Lung (tissue), 11 donors: ENCODE measurements at regions not wholly inside any gene's neighbourhood (a gene's known extent, or its start where the extent isn't known, plus 50 kb on each side); places are given as distances from the start of the nearest gene placed in this dataset.

Source experiments
- ATAC-seq: fragments of 200-7000 bp; cut with Tn5 transposase; one replicate; pipeline ENCODE4 v1.9.1; 2020; ENCODE audit warnings: moderate number of reproducible peaks; ENCODE audit not compliant: insufficient read depth, low FRiP score
- DNase-seq, 3 donors: peaks; one replicate each; pipeline ENCODE4 v3.0.0-alpha.2; 2013 to 2017
- H3K27ac ChIP-seq, 2 donors: one replicate each; pipeline ENCODE4 v1.5.1; 2013; ENCODE audit warnings: mild to moderate bottlenecking in 2 of 2, moderate library complexity in 2 of 2, control low read depth in 1 of 2, inconsistent platforms in 1 of 2, low read depth in 1 of 2, low read length in 1 of 2
- H3K27me3 ChIP-seq, 3 donors: one replicate each; pipeline ENCODE4 v1.5.1; 2013; ENCODE audit warnings: low read length in 2 of 3; ENCODE audit not compliant: control insufficient read depth in 3 of 3, insufficient read depth in 3 of 3
- H3K36me3 ChIP-seq, 4 donors: one replicate each; pipeline ENCODE4 v1.5.1; 2013; ENCODE audit warnings: low read length in 4 of 4, mild to moderate bottlenecking in 1 of 4, moderate library complexity in 1 of 4; ENCODE audit not compliant: control insufficient read depth in 4 of 4, insufficient read depth in 4 of 4
- H3K4me1 ChIP-seq, 5 donors: one replicate each; pipeline ENCODE4 v1.5.1; 2013; ENCODE audit warnings: low read length in 5 of 5, mild to moderate bottlenecking in 2 of 5, moderate library complexity in 1 of 5; ENCODE audit not compliant: control insufficient read depth in 5 of 5, insufficient read depth in 5 of 5
- H3K4me3 ChIP-seq: one replicate; pipeline ENCODE4 v1.5.1; 2013; ENCODE audit warnings: mild to moderate bottlenecking, control low read depth, moderate library complexity
- H3K9ac ChIP-seq, 2 donors: one replicate each; pipeline ENCODE4 v1.5.1; 2013; ENCODE audit warnings: low read length in 2 of 2, control low read depth in 1 of 2; ENCODE audit not compliant: insufficient read depth in 1 of 2
- H3K9me3 ChIP-seq, 4 donors: one replicate each; pipeline ENCODE4 v1.5.1; 2013; ENCODE audit warnings: low read length in 3 of 4, mild to moderate bottlenecking in 1 of 4, moderate library complexity in 1 of 4; ENCODE audit not compliant: control insufficient read depth in 4 of 4, insufficient read depth in 3 of 4
- CTCF ChIP-seq: IDR thresholded peaks from 2 replicates; pipeline ENCODE4 v1.5.1; 2012; ENCODE audit warnings: mild to moderate bottlenecking; ENCODE audit errors: control extremely low read depth, extremely low read depth
- WGBS, 2 donors: extraction: QIAGEN DNeasy Blood & Tissue Kit; methylation state at CpG; one replicate each; pipeline ENCODE4 v1.1.7; 2013; 5-methylcytosine and 5-hydroxymethylcytosine counted together
- donor health status: control.
- donor health status: control.
- donor health status: Bipolar disorder and iron deficiency.
- donor health status: healthy.
- donor health status: DM: yes; HTN: yes; CAD: no.

GRCh38 chr3:167067787-167068161 lies 312.3 kb downstream of the ZBBX start:
- ATAC-seq, result no peak
- no peak for TF ChIP-seq CTCF
- no peaks in the 10 kb centered on the region for H3K27me3 ChIP-seq
- no peaks in the 10 kb centered on the region for H3K36me3 ChIP-seq
- H3K27ac ChIP-seq, result no peak overlapping the region
- no peaks in the 10 kb centered on the region for H3K9me3 ChIP-seq
- no peaks in the 10 kb centered on the region for H3K4me1 ChIP-seq
- no peak overlapping the region for H3K4me3 ChIP-seq
- H3K9ac ChIP-seq, result no peak overlapping the region
- WGBS, 2 donors, result 70 to 79% methylated on average over 3 of the region's 3 CpGs
- DNase-seq, result no peak

GRCh38 chr3:167066977-167067786 lies 312.9 kb downstream of the ZBBX start:
- no peak overlapping the region for H3K4me3 ChIP-seq
- no peak overlapping the region for H3K27ac ChIP-seq
- DNase-seq (peak; percentile 35 to 74 (median 49)), ATAC-seq (peak; percentile 19)
- H3K36me3 ChIP-seq, result no peaks in the 10 kb centered on the region
- no peak overlapping the region for H3K9ac ChIP-seq
- 40 to 71% methylated on average over 5 of the region's 5 CpGs for WGBS, 2 donors
- H3K9me3 ChIP-seq, result no peaks in the 10 kb centered on the region
- no peaks in the 10 kb centered on the region for H3K4me1 ChIP-seq
- no peak for TF ChIP-seq CTCF
- H3K27me3 ChIP-seq, result no peaks in the 10 kb centered on the region

GRCh38 chr3:167057581-167057980 lies 322.5 kb downstream of the ZBBX start:
- Histone ChIP-seq H3K4me1 (peaks cover 0 to 16% (median 0%) of the 10 kb centered on the region in 5 donors), H3K4me3 (no peak overlapping the region), H3K9me3 (peaks cover 0 to 2% (median 0%) of the 10 kb centered on the region in 4 donors), H3K27me3 (no peaks in the 10 kb centered on the region), H3K36me3 (no peaks in the 10 kb centered on the region), H3K9ac (no peak overlapping the region), H3K27ac (no peak overlapping the region)
- ATAC-seq, result no peak
- no peak for TF ChIP-seq CTCF
- no peak for DNase-seq
- 77 to 86% methylated on average over 1 of the region's 1 CpG for whole genome bisulfite sequencing, 2 donors
